GM19240 (cell line): ENCODE measurements at regions not wholly inside any gene's neighbourhood (a gene's known extent, or its start where the extent isn't known, plus 50 kb on each side); places are given as distances from the start of the nearest gene placed in this dataset.
"Not testable (repeated sequence)": the region's sequence is repeated elsewhere in the genome, so short reads cannot be mapped to it uniquely, and the experiment has no call there.

Experiments
- DNase-seq: peaks from one replicate; pipeline ENCODE4 v3.0.0; 2011; ENCODE audit warnings: low spot score; ENCODE audit not compliant: insufficient read length

- no peak for DNase-seq
Measured at GRCh38 chr1:229124520-229125124, 146.3 kb upstream of the RAB4A start.

GRCh38 chr1:229127301-229127700 is 143.6 kb upstream of the RAB4A start:
- no peak for DNase-seq

GRCh38 chr1:229128066-229128608 is 142.8 kb upstream of the RAB4A start:
- DNase-seq, result no peak

- no peak for DNase-seq
Measured at GRCh38 chr1:229129301-229130027, 141.4 kb upstream of the RAB4A start.

- DNase-seq, result no peak
Measured at GRCh38 chr1:229130028-229130668, 140.8 kb upstream of the RAB4A start.

GRCh38 chr1:229131243-229132105 is 139.4 kb upstream of the RAB4A start:
- DNase-seq, result no peak

- DNase-seq, result no peak
Measured at GRCh38 chr1:229132106-229132443, 138.8 kb upstream of the RAB4A start.

GRCh38 chr1:229132706-229133105 is 138.2 kb upstream of the RAB4A start:
- DNase-seq, result no peak

GRCh38 chr1:229133151-229133550 is 137.8 kb upstream of the RAB4A start:
- DNase-seq, result no peak

- no peak for DNase-seq
Measured at GRCh38 chr1:229133811-229134210, 137.1 kb upstream of the RAB4A start.

- DNase-seq, result not testable (repeated sequence)
Measured at GRCh38 chr1:229134381-229135217, 136.3 kb upstream of the RAB4A start.

GRCh38 chr1:229135773-229136172 is 135.1 kb upstream of the RAB4A start:
- DNase-seq, result no peak

GRCh38 chr1:229136822-229137221 is 134.1 kb upstream of the RAB4A start:
- no peak for DNase-seq

- DNase-seq, result no peak
Measured at GRCh38 chr1:229137271-229137670, 133.6 kb upstream of the RAB4A start.

- no peak for DNase-seq
Measured at GRCh38 chr1:229138058-229138457, 132.9 kb upstream of the RAB4A start.

GRCh38 chr1:229139331-229140118 is 131.4 kb upstream of the RAB4A start:
- peak; percentile 31 for DNase-seq

- DNase-seq, result no peak
Measured at GRCh38 chr1:229140119-229140396, 130.9 kb upstream of the RAB4A start.

- DNase-seq, result no peak
Measured at GRCh38 chr1:229141271-229141670, 129.6 kb upstream of the RAB4A start.

GRCh38 chr1:229141689-229142377 is 129.1 kb upstream of the RAB4A start:
- DNase-seq, result no peak

GRCh38 chr1:229142471-229142870 is 128.4 kb upstream of the RAB4A start:
- DNase-seq, result no peak
